OCI-LY7 (cell line): ENCODE measurements at regions not wholly inside any gene's neighbourhood (a gene's known extent, or its start where the extent isn't known, plus 50 kb on each side); places are given as distances from the start of the nearest gene placed in this dataset.

Experiments
- EZH2phosphoT487 ChIP-seq: fragments of 200-600 bp; sonication (generic); IDR thresholded peaks from 2 replicates; pipeline ENCODE4 v1.6.1; 2018; ENCODE audit warnings: low read depth, borderline replicate concordance, mild to moderate bottlenecking, mixed run types, antibody characterized with exemption, low read length, moderate library complexity, mixed read lengths
- TF ChIP-seq, protein P1 (sequence below): fragments of 200-600 bp; sonication (generic); conservative IDR thresholded peaks from 2 replicates; pipeline ENCODE4 v1.5.1; 2014; ENCODE audit warnings: mild to moderate bottlenecking, antibody characterized with exemption, low read length, moderate library complexity, mixed read lengths

DNA sequence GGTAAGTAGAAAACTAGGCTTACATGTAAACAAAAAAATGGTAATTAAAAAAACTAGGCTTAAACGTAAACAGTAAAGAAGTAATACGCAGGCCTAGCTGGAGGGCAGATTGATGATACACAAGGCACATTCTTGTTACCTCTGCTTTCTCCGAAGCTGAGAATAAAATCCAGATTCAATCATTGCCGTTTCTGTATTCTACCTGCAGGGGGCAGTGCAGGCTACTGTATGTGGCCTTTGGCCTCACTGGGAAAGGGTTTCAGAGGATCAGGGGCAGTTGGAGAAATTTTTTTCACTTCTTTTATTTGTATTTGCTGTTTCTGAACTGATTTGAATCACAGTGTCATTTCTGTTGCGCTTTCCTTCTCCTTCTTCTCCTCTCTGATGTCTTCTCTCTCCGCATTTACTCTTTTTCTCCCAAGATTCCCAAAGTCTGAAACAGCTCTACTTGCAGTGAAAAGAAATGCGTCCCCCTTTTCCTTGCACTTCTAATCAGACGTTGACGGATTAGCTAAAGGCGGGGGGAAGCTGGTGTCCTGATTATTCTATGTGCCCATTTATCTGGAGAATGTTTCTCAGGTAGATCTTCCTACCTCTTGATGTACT, 67.1 kb upstream of the MCTP2 start:
- TF ChIP-seq, protein P1, sequence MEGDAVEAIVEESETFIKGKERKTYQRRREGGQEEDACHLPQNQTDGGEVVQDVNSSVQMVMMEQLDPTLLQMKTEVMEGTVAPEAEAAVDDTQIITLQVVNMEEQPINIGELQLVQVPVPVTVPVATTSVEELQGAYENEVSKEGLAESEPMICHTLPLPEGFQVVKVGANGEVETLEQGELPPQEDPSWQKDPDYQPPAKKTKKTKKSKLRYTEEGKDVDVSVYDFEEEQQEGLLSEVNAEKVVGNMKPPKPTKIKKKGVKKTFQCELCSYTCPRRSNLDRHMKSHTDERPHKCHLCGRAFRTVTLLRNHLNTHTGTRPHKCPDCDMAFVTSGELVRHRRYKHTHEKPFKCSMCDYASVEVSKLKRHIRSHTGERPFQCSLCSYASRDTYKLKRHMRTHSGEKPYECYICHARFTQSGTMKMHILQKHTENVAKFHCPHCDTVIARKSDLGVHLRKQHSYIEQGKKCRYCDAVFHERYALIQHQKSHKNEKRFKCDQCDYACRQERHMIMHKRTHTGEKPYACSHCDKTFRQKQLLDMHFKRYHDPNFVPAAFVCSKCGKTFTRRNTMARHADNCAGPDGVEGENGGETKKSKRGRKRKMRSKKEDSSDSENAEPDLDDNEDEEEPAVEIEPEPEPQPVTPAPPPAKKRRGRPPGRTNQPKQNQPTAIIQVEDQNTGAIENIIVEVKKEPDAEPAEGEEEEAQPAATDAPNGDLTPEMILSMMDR = peak; percentile 99
- no peak for TF ChIP-seq EZH2phosphoT487
